ENCODE measurements at regions not wholly inside any gene's neighbourhood (a gene's known extent, or its start where the extent isn't known, plus 50 kb on each side); places are given as distances from the start of the nearest gene placed in this dataset.
"Not testable (repeated sequence)": the region's sequence is repeated elsewhere in the genome, so short reads cannot be mapped to it uniquely, and the experiment has no call there.

DNA sequence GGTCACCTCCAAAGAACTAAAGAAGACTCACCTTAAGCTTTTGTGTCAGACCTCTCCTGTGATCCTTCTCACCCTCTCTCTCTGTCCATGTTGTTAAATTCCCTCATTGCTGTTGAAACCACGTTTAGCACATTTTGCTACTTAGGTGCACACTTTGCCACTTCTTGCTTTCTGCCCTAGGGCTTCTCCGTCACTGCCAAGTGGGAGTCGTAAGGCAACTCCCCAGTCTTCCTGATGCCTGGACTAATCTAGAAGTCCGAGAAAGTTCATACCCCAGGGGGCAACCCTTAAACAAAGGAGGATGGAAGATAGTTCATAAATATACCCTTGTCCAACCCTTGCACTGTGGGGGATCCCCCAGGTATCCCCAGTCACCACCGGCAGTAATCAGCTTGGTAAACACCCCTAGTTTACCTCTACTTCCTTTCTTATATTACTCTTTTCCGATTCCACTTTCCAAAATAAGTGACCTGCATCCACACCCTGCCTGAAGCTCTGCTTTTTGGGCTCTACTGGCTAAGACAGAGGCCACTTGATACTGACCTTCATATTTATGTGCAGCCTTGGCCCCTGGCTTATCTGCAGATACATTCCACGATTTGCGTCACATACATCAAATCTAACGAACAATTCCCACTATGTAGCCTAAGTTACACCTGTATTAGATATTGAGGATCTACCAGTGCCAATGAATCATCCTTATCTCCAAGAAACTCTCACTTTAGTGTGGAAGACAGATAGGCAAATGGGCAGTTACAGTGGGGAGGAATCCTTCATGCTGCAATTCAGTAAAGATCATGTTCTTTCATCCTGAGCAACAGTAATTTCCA lies 776.2 kb downstream of the RNF144A start:
- WGBS, result 88% methylated on average over 9 of the region's 9 CpGs
- H3K27ac ChIP-seq (ENCODE audit: low read depth in 1 of 2, low read length in 1 of 2), result no peak overlapping the region
- H3K9me3 ChIP-seq (ENCODE audit: control insufficient read depth in 2 of 2, insufficient read depth in 1 of 2, low read length in 1 of 2), result no peaks in the 10 kb centered on the region
- no peak for DNase-seq (ENCODE audit: low read depth in 6 of 9, low spot score in 9 of 9)
- H3K27me3 ChIP-seq (ENCODE audit: control insufficient read depth in 2 of 2, insufficient read depth in 1 of 2, low read length in 1 of 2), result no peaks in the 10 kb centered on the region
- H3K4me1 ChIP-seq (ENCODE audit: control insufficient read depth in 2 of 2, insufficient read depth in 2 of 2, low read length in 2 of 2), result peaks cover 0 to 7% of the 10 kb centered on the region in 2 donors
- no peak overlapping the region for H3K4me3 ChIP-seq (ENCODE audit: low read length in 2 of 2)
- H3K36me3 ChIP-seq (ENCODE audit: control insufficient read depth in 2 of 2, insufficient read depth in 2 of 2, low read length in 1 of 2), result no peaks in the 10 kb centered on the region

DNA sequence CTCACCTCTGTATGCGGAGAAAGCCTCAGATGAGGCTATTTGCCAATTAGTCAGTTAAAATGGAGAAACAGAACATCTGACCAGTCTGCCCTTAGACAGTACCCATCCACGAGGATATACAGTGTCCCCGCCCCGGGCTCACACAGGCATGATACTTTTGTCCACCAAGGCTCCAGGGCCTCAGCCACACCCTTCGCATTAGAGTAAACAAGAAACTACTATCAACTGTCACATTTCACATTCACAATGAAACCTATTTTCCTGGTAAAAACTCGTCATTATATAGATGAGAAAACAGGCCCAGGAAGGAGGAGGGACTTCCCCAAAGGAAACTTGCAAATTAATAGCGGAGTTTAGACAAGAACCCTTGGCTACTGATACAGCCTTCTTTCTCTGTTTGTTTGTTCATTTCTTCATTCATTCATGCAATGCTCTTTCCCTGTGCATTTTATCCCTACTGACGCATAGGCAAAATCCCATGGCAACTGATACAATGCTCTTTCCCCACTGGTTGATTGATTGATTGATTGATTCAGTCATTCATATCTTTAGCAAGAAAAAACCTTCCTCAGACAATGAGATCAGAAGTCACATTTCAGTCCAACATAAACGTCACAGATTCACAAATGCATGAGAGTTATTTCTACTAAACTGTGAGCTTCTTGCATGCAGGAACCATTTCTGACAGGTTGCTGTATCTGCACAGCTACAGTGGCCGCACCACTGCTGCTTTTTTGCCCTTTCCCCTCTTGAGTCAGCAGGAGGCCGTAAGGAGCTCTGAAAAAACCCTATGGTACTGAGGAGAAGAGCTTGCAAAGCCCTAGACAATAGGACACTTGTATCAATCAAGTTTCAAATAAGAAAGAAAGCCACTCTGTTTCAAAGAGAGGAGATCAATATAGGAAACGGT lies 777.1 kb downstream of the RNF144A start:
- H3K4me1 ChIP-seq (ENCODE audit: control insufficient read depth in 2 of 2, insufficient read depth in 2 of 2, low read length in 2 of 2), result peaks cover 0 to 7% of the 10 kb centered on the region in 2 donors
- WGBS, result 89% methylated on average over 12 of the region's 12 CpGs
- DNase-seq (ENCODE audit: low read depth in 6 of 9, low spot score in 9 of 9), result no peak
- H3K27me3 ChIP-seq (ENCODE audit: control insufficient read depth in 2 of 2, insufficient read depth in 1 of 2, low read length in 1 of 2), result no peaks in the 10 kb centered on the region
- H3K9me3 ChIP-seq (ENCODE audit: control insufficient read depth in 2 of 2, insufficient read depth in 1 of 2, low read length in 1 of 2), result no peaks in the 10 kb centered on the region
- no peaks in the 10 kb centered on the region for H3K36me3 ChIP-seq (ENCODE audit: control insufficient read depth in 2 of 2, insufficient read depth in 2 of 2, low read length in 1 of 2)
- no peak overlapping the region for H3K27ac ChIP-seq (ENCODE audit: low read depth in 1 of 2, low read length in 1 of 2)
- H3K4me3 ChIP-seq (ENCODE audit: low read length in 2 of 2), result no peak overlapping the region

DNA sequence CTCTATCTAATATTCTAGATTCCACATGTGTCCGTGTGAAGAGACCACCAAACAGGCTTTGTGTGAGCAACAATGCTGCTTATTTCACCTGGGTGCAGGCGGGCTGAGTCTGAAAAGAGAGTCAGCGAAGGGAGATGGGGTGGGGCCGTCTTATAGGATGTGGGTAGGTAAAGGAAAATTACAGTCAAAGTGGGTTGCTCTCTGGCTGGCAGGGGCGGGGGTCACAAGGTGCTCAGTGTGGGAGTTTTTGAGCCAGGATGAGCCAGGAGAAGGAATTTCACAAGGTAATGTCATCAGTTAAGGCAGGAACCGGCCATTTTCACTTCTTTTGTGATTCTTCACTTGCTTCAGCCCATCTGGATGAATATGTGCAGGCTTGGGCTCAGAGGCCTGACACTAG lies 779.3 kb downstream of the RNF144A start:
- not testable (repeated sequence) for H3K36me3 ChIP-seq (ENCODE audit: control insufficient read depth in 2 of 2, insufficient read depth in 2 of 2, low read length in 1 of 2); H3K27me3 ChIP-seq (ENCODE audit: control insufficient read depth in 2 of 2, insufficient read depth in 1 of 2, low read length in 1 of 2); H3K4me3 ChIP-seq (ENCODE audit: low read length in 2 of 2); H3K27ac ChIP-seq (ENCODE audit: low read depth in 1 of 2, low read length in 1 of 2); DNase-seq (ENCODE audit: low read depth in 6 of 9, low spot score in 9 of 9); H3K4me1 ChIP-seq (ENCODE audit: control insufficient read depth in 2 of 2, insufficient read depth in 2 of 2, low read length in 2 of 2); H3K9me3 ChIP-seq (ENCODE audit: control insufficient read depth in 2 of 2, insufficient read depth in 1 of 2, low read length in 1 of 2)
- 96% methylated on average over 6 of the region's 6 CpGs for WGBS

DNA sequence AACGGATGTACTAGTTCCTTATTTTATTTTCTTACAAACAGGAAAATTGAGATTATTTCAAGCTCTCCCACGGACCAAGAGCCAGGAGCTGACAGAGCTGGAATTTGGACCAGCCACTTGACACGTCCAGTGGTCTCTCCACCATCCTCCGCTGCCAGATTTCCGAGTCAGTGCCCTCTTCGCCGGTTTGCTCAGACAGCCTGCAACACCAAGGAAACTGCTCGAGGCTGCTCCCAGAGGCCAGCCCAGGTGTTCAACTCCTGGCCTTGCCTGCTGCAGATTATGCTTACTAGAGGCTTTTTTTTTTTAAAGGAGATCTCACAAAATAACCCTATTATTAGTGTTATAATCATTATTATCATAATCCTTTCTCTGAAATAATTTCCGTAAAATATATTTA lies 779.8 kb downstream of the RNF144A start:
- no peaks in the 10 kb centered on the region for H3K27me3 ChIP-seq (ENCODE audit: control insufficient read depth in 2 of 2, insufficient read depth in 1 of 2, low read length in 1 of 2)
- H3K9me3 ChIP-seq (ENCODE audit: control insufficient read depth in 2 of 2, insufficient read depth in 1 of 2, low read length in 1 of 2), result no peaks in the 10 kb centered on the region
- no peak overlapping the region for H3K4me3 ChIP-seq (ENCODE audit: low read length in 2 of 2)
- peaks cover 0 to 5% of the 10 kb centered on the region in 2 donors for H3K4me1 ChIP-seq (ENCODE audit: control insufficient read depth in 2 of 2, insufficient read depth in 2 of 2, low read length in 2 of 2)
- H3K36me3 ChIP-seq (ENCODE audit: control insufficient read depth in 2 of 2, insufficient read depth in 2 of 2, low read length in 1 of 2), result no peaks in the 10 kb centered on the region
- WGBS, result 96% methylated on average over 9 of the region's 9 CpGs
- DNase-seq (ENCODE audit: low read depth in 6 of 9, low spot score in 9 of 9), result no peak
- H3K27ac ChIP-seq (ENCODE audit: low read depth in 1 of 2, low read length in 1 of 2), result no peak overlapping the region

DNA sequence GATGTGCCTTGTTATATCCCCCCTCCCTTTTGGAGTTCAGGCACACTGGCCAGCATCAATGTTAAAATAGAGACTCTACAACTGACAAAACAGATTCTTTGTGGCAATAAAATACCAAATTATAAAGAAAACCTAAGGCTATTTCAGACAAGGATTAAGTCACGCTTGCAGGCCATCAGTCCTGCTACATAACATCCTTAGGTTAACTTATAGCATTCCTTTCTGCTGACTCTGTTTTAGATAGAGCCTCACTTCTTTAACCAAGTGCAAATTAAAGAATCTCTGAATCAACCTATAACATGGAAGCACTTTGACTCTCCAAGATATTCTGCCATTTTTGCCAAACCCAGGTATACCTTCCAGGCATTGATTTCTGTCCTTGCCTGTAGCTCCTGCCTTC lies 784.6 kb downstream of the RNF144A start:
- no peaks in the 10 kb centered on the region for H3K27me3 ChIP-seq (ENCODE audit: control insufficient read depth in 2 of 2, insufficient read depth in 1 of 2, low read length in 1 of 2)
- 96% methylated on average over 1 of the region's 1 CpG for WGBS
- H3K4me3 ChIP-seq (ENCODE audit: low read length in 2 of 2), result no peak overlapping the region
- no peaks in the 10 kb centered on the region for H3K9me3 ChIP-seq (ENCODE audit: control insufficient read depth in 2 of 2, insufficient read depth in 1 of 2, low read length in 1 of 2)
- DNase-seq (ENCODE audit: low read depth in 6 of 9, low spot score in 9 of 9), result no peak
- no peak overlapping the region for H3K27ac ChIP-seq (ENCODE audit: low read depth in 1 of 2, low read length in 1 of 2)
- no peaks in the 10 kb centered on the region for H3K36me3 ChIP-seq (ENCODE audit: control insufficient read depth in 2 of 2, insufficient read depth in 2 of 2, low read length in 1 of 2)
- peaks cover 0 to 2% of the 10 kb centered on the region in 2 donors for H3K4me1 ChIP-seq (ENCODE audit: control insufficient read depth in 2 of 2, insufficient read depth in 2 of 2, low read length in 2 of 2)

DNA sequence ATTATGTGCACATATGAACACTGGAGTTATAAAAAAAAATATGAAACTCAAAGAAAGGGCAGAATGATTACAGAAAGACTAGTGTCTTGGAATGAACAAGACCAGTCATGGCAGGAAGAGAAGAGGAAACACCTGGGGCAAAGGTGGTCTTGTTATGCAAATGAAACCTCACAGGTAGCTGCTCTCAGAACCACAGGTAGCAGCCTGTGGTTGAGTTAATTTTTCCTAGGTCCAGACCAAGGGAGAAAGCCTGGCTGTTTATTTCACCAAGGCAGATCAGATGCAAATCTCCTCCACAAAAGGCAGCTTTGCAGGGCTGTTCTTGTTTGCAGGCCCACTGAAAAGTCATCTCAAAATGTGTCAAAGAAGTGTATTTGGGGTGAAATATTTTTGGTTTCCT lies 785.8 kb downstream of the RNF144A start:
- peaks cover 0 to 2% of the 10 kb centered on the region in 2 donors for H3K4me1 ChIP-seq (ENCODE audit: control insufficient read depth in 2 of 2, insufficient read depth in 2 of 2, low read length in 2 of 2)
- no peaks in the 10 kb centered on the region for H3K36me3 ChIP-seq (ENCODE audit: control insufficient read depth in 2 of 2, insufficient read depth in 2 of 2, low read length in 1 of 2)
- H3K27me3 ChIP-seq (ENCODE audit: control insufficient read depth in 2 of 2, insufficient read depth in 1 of 2, low read length in 1 of 2), result no peaks in the 10 kb centered on the region
- no peaks in the 10 kb centered on the region for H3K9me3 ChIP-seq (ENCODE audit: control insufficient read depth in 2 of 2, insufficient read depth in 1 of 2, low read length in 1 of 2)
- no peak overlapping the region for H3K4me3 ChIP-seq (ENCODE audit: low read length in 2 of 2)
- no peak for DNase-seq (ENCODE audit: low read depth in 6 of 9, low spot score in 9 of 9)
- no peak overlapping the region for H3K27ac ChIP-seq (ENCODE audit: low read depth in 1 of 2, low read length in 1 of 2)

DNA sequence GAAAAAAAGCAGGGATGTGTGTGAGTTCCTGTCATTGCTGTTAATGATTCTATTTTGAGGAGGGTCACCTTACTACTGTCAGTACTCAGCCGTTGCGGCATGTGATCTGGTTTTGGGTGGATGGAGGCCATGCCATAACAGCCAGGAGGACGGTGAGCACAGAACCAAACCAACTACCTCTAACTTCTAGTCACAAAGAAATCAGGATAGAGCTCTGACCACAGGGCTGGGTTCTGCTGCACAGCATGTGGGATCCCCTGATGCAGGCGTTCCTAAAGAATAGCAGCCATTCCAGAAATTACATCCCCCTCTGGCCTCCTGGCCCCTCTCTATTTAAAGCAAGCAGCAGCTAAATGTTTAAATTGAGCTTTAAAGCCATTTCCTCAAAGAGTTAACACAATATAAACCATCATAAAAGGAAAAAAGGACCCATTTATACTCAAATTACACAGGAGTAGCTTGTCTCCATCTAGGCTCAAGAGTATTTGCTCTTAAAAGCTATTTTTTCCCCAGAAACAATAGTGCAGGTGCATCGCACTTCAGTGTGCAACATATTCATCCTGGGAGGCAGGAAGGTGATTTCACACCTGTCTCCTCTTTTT lies 786.4 kb downstream of the RNF144A start:
- no peak for DNase-seq (ENCODE audit: low read depth in 6 of 9, low spot score in 9 of 9)
- H3K9me3 ChIP-seq (ENCODE audit: control insufficient read depth in 2 of 2, insufficient read depth in 1 of 2, low read length in 1 of 2), result no peaks in the 10 kb centered on the region
- H3K27ac ChIP-seq (ENCODE audit: low read depth in 1 of 2, low read length in 1 of 2), result no peak overlapping the region
- WGBS, result 96% methylated on average over 5 of the region's 5 CpGs
- H3K36me3 ChIP-seq (ENCODE audit: control insufficient read depth in 2 of 2, insufficient read depth in 2 of 2, low read length in 1 of 2), result no peaks in the 10 kb centered on the region
- no peaks in the 10 kb centered on the region for H3K27me3 ChIP-seq (ENCODE audit: control insufficient read depth in 2 of 2, insufficient read depth in 1 of 2, low read length in 1 of 2)
- H3K4me1 ChIP-seq (ENCODE audit: control insufficient read depth in 2 of 2, insufficient read depth in 2 of 2, low read length in 2 of 2), result peaks cover 0 to 2% of the 10 kb centered on the region in 2 donors
- H3K4me3 ChIP-seq (ENCODE audit: low read length in 2 of 2), result no peak overlapping the region

DNA sequence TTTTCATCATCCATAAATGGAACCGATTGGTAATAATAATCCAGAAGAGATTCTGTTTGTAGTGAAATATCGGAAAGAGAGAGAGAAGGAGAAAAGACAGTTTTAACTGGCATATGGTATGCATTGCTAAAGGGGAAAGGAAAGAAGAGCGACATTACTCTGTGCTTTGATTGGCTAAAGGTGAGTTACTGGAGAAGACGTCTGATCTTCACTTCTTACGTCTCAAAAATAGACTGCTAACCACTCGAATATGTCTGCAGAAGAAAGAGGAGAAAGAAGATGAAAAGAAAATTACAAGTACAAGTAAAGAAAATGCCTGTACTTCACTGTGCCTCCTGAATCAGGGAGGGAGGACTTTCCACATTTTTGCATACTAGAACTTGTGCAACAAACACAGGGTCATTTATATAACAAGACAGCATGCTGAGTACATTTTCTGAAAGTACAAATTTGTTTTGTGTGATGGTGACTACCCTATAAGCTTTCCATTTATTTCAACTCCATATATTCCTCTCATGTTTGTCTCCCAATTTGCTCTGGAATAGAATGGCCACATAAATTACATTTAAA lies 787.2 kb downstream of the RNF144A start:
- Histone ChIP-seq H3K36me3 (ENCODE audit: control insufficient read depth in 2 of 2, insufficient read depth in 2 of 2, low read length in 1 of 2) (no peaks in the 10 kb centered on the region), H3K4me3 (ENCODE audit: low read length in 2 of 2) (no peak overlapping the region), H3K27ac (ENCODE audit: low read depth in 1 of 2, low read length in 1 of 2) (no peak overlapping the region), H3K9me3 (ENCODE audit: control insufficient read depth in 2 of 2, insufficient read depth in 1 of 2, low read length in 1 of 2) (no peaks in the 10 kb centered on the region), H3K4me1 (ENCODE audit: control insufficient read depth in 2 of 2, insufficient read depth in 2 of 2, low read length in 2 of 2) (peaks cover 0 to 2% of the 10 kb centered on the region in 2 donors), H3K27me3 (ENCODE audit: control insufficient read depth in 2 of 2, insufficient read depth in 1 of 2, low read length in 1 of 2) (no peaks in the 10 kb centered on the region)
- DNase-seq (ENCODE audit: low read depth in 6 of 9, low spot score in 9 of 9), result no peak
- 90% methylated on average over 6 of the region's 6 CpGs for WGBS
